GM21528 (cell line): ENCODE measurements at regions not wholly inside any gene's neighbourhood (a gene's known extent, or its start where the extent isn't known, plus 50 kb on each side); places are given as distances from the start of the nearest gene placed in this dataset.

Experiments used
- ATAC-seq: cut with Tn5 transposase; IDR thresholded peaks from one replicate; pipeline ENCODE4 v1.9.1; 2021; ENCODE audit warnings: mild to moderate bottlenecking, moderate library complexity; ENCODE audit not compliant: unreplicated experiment, low FRiP score

DNA sequence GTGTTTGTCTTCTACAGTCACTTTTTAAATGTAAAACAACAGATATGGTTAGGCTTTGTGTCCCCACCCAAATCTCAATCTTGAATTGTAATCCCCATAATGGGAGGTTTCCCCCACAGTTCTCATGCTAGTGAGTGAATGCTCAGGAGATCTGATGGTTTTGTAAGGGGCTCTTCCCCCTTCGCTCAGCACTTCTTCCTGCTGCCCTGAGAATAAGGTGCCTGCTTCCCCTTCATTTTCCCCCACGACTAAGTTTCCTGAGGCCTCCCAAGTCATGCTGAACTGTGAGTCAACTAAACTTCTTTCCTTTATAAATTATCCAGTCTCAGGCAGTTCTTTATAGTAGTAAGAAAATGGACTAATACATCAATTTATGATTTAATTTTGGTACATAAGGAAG lies 118.0 kb upstream of the SNTG2 start:
- no peak for ATAC-seq

DNA sequence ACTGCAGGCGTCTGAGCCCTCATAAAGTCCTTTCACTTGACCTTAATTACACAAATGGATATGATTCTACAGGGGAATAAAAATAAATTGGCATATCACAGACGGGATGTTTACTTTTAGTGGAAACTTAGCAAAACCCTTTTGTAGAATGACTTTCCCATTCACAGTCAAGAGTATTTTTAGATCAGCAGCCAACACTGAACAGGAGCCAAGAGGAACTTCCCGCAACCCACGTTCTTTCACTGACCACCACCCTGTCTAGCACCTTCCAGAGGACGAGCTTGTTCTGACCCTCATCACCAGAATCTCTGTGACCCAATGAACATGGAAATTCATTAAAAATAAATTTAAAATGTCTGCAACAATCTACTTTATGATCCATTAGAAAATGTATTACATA lies 119.0 kb upstream of the SNTG2 start:
- ATAC-seq, result no peak

DNA sequence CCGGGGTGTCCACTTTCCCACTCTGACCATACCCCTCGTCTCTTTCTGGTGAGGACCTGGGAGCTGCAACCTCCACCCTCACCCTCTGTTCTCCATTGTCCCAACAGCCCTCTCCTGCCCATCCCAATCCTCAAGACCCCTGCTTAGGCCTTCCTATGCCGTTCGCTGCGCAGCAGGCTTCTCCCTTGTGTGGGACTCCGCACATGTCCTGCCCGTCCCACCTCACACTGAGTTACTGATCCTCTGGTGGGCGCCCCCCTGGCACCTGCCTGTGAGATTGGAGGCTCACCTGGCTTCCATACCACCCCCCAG lies 119.5 kb upstream of the SNTG2 start:
- no peak for ATAC-seq

DNA sequence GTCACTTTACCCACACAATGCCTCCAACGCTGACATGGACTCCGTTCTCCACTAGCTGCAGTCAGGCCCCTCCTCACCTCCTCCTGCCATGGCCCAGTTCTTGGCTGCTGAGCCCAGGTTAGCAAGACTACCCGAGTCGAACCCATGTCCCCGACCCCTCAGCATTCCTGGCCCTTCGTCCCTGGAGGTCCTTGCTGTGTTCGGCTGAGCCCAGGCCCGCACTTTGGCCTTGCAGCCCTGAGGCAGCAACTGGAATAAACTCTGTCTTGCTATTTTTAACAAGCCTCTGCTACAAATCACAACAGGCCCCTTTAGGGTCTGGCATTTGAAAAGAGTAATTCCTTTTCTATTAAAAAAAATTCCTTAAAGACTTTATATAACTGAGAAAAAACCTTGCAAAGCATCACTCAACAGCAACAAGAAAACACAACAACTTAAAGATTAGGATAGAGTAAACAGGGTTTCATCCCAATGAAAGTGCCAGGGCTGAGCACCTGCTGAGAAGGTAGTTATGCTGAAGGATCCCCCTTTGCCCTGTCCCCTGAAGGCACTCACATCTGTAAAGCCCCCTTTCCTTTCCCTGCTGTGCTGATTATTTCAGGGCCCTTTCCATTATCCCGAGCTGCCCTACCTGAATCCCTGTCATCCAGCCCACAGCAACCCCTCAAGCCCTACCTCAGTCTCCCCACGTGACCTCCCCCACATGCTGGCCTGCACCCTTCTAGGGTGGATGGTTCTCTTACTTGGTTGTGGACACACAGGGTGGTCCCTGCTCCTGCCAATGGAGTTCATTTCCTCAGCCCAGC lies 120.0 kb upstream of the SNTG2 start:
- no peak for ATAC-seq

DNA sequence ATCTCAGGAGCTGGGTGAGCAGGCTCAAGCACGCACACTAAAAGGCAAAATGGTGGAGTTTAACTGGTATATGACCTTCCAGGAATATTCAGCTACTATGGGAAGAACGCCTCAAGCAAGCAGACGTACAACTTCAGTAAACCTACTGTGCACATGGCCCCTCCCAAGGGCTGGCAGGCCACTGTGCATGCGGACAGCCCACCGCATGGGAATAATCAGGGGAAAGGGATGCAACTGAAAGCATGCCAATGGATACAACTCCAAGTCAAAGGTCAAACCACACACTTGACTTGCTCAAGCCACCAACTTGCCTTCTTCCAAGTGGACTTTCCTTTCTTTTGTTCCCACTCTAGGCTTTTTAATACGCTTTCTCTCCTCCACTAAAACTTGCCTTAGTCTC lies 121.6 kb upstream of the SNTG2 start:
- no peak for ATAC-seq

DNA sequence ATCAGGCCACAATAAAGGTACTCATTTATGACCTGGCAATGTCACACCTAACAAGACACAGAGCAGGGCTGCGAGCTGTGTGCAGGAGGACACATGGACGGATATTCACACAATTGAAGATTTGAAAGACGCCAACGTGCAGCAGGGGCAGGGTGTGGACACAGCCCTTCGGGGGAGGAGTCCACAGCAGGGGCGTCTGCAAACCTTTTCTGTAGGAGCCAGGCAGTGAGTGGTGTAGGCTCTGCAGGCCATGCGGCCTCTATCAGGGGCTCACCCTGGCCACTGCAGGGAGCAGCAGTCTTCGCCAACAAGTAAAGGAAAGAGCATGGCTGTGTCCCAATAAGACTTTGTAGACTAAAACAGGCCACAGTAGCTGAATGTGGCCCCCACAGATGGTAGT lies 125.7 kb upstream of the SNTG2 start:
- ATAC-seq, result no peak

DNA sequence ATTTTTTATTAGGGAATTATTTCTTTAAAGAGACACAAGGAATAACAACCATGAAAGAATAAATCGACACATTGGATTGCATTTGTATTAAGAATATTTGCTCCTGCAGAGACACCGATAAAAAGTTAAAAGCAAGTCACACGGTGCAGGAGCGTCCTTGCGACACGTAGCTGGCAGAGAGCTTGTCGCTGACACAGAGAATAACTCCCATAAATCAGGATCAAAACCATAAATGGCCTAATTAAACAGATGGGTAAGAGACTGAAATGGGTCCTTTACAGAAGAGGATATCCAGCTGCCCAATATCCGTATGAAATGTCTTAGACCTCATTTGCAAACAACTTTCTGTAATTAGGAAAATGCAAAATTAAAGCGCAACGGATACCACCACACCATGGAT lies 126.1 kb upstream of the SNTG2 start:
- no peak for ATAC-seq

DNA sequence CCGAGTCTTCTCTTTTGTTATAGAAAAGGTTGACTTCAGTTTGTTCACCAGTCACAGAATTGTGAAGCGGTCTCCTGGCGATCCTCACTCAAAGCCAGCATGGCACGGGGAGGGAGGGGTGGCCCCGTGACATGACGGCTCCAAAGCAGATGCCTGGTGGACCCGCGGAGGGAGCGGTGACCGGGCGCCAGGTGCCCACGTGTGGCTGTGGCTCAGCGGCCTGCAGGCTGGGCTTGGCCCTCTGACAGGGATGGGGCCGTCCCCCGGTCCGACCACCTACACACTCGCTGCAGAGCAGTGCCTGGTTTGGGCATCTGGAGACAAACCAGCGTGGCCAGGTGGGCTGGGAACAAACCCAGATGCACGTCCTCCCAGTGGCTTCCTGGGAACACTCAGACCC lies 129.1 kb upstream of the SNTG2 start:
- ATAC-seq, result no peak

DNA sequence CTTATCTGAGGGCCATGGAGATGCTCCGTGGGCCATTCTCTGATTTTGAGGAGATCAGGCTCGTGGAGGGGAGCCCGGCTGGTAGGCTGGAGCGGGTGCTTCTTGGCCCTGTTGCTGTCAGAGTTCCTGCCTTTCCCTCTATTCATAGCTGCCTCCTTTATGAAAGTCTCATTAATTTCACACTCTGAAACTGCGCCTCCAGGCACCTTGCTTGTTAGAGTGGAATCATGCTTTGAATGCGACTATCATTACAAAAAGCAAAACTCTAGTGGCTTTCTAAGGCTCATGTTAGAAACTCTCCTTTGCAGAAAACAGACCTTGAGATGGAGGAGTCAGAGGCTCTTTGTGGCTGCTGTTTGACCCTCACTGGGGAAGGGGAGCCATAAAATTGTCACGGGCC lies 131.0 kb upstream of the SNTG2 start:
- ATAC-seq, result no peak

DNA sequence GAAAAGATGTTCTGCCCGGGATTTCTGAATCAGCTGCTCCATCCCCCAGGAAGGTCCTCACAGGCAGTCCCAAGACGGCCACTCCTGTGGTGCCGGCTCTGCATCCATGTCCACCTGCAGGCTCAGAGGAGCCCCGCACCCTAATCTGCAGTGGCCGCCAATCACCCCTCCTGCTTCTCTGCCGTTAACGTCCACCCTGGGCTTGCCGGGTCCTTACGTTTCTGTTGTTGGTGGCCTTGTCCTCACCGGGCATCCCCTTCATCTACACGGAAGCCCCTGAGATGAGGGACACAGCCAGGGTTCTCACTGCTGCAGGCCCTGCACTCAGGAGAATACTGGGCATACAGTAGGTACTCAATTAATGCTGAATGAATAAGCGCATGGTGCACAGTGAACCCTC lies 131.5 kb upstream of the SNTG2 start:
- no peak for ATAC-seq

DNA sequence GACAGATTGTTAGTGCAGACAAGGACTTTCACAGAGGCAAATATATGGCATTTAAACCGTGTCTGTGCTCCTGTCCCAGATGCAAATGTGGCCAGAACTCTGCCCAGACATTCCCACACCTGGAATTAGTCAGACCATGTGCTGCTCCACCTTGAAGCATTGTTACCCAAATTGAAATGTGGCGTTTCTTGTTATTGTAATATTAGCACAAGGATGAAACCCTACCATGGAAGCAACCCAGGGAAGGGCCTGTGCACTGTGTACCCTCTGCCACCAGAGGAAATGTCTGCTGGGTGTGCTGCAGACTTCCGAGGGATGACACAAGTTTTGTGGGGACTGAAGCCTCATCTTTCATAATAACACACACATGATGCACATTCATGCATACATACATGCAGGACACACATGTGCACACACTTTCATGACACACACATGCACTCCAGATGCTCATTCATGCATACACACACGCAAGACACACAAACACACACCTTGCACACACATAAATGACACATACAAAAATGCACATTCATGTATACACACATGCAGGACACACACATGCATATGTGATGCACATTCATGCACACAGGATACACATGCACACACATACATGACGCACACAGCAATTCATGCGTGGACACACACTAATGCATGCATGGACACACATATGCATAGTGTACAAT lies 133.2 kb upstream of the SNTG2 start:
- no peak for ATAC-seq

DNA sequence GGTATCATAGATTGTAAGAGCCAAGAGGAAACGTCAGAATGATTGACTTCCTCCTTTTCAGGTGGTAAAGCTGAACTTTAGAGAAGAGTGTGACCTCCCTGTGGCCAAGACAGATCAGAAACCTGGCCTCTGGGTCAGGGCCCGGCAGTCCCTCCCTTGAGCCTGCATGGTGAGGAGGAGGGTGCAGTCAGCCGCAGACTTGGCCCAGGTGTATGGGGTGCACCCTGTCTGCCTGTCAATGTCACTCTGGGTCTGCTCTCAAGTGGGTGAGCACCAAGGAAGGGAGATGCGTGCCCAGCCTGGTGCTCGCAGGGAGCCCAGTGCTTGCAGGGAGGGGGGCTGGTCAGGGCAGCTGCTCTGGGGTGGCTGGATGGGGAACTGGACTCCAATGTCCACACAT lies 134.4 kb upstream of the SNTG2 start:
- no peak for ATAC-seq

DNA sequence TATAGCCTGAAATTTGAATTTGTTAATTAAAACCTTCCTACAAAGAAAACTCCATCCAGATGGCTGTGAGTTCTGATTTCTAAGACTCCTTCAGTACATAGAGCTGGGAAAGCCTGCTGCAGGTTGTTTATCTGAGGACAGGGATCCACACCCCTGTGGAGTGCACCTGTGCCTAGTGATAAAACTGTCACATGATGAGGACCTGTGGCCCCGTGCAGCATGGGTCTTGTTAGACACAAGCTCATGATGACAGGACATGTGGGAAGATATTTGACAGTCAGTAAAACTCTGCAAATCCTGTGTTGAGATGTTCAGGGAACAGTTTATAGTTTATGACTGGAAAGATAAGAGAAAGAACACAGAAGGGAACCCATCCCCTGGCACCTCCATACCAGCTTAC lies 133.2 kb upstream of the TMEM18 start:
- ATAC-seq, result no peak

DNA sequence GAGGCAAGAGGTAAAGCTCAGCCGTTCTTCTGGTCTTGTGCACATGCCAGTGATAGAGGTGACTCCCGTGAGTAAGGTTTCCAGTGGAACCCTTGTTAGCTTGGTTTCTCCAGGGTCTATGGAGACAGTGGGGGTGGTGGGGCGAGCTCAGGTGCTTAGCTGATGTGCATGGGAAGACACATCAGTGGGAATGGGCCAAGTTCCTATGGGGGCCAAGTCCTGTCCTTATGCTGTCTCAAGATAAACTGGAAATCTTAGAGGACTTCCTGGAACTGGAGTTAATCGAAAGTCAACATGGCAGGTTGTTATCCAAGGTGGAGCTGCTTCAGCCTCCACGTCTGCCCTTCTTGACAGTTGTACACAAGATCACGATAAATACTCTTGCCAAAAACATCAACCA lies 130.1 kb upstream of the TMEM18 start:
- ATAC-seq, result no peak

DNA sequence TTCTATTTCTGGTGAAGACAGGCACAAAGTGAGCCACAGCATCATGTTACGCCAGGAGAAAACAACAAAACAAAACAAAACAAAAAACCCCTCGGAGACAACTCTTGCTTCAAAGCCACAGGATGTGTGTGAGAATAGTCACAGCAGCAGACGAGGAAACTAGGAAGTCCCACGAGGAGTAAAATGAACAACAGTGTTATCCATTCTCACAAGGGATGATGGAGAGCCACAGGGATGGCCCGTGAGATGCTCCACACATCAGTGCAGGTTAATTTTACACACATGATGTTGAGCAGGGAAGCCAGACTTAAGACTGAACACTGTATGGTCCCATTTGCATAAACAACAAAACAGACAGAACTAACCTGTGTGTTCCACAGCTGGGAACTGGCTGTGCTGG lies 128.5 kb upstream of the TMEM18 start:
- no peak for ATAC-seq

DNA sequence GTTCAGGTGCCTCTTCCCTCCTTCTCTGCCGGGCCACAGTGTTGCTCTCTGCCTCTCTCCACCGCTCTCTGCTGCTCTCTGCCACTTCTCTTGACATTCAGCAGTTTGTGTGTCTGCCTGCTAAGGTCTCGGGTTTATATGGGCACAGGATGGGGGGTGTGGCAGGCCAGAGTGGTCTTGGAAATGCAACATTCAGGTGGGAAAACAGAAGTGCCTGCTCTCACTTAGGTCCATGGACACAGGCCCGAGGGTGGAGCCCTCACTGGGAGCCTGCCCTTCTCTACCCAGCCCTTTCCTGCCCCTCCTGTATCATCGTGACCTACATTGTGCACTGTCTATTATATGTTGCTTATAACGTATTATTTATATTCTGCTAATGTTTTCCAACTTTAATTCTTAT lies 120.8 kb upstream of the TMEM18 start:
- no peak for ATAC-seq

DNA sequence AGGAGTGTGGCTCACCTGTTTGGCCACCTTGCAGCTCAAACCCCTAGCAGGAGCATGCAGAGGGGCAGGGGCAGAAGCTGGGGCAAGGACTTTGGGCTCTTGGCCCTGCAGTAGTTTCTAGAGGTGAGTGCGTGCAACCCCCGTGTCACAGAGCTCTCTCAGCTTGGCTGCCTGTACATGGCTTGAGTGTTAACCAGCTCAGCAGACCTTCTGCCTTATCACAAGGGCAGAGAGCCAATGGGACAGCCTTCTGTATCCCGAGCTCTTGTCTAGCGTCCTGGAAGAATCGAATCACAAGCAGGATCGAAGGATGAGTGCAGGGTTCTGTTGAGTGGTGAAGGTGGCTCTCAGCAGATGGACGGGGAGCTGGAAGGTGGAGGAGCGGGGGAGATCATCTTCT lies 120.3 kb upstream of the TMEM18 start:
- ATAC-seq, result no peak

DNA sequence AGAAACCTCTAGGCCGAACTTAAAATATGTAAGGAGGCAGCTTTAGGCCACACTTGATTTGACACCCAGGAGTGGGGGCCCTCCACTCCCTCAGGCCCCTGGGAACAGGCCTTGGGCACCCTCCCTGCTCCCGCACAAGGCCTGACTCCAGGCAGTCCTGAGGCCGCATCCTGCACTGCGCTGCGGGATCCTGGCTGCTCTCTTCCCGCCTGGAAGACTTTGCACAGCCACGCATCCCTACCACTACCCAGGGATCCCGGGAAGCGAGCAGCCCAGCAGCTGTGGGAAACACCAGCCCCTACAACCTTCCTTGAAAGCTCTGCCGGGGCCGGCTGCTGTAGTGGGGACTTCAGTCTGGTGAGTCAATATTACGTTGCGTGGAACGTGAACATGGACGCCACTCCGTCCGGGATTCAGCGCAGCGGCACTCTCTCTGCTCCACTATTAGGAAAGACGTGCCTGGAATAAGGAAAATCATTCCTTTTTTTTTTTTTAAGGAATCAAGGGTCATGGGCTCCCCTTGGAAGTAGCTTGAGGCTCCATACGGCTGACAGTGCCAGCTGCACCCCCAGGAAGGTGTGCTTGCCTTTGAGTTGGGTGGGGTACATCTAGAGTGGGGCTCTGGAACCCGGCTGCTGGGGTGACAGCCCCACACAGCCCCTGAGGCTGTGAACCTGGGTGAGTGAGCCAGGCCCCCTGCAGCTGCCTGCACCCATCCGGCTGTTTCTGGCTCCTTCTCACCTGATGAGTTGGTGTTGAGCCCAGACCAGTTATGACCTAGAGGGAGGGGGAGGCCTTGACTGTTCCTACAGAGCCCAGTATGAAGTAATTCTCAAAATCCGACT lies 119.2 kb upstream of the TMEM18 start:
- no peak for ATAC-seq

DNA sequence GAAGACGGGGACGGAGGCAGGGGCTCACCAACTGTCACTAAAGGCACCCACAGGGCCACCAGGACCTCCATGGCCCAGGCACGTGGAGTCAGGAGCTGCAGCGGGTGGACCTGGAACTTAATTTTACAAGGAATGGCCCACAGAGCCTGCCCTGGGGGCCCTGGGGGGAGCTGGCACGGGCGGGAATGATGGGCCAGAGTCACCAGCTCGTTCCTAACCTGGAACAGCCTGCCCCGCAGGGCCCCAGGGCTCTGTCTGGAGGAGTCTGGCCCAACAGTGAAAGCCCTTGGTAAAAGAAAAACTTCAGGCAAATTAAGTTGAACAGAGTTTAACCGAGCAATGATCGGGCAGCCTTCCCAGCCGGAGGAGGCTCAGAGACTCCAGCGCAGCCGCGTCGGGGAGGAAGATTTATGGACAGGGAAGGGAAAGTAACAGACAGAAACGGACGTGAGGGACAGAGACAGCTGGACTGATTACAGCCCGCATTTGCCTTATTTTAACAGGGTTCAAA lies 118.4 kb upstream of the TMEM18 start:
- no peak for ATAC-seq

DNA sequence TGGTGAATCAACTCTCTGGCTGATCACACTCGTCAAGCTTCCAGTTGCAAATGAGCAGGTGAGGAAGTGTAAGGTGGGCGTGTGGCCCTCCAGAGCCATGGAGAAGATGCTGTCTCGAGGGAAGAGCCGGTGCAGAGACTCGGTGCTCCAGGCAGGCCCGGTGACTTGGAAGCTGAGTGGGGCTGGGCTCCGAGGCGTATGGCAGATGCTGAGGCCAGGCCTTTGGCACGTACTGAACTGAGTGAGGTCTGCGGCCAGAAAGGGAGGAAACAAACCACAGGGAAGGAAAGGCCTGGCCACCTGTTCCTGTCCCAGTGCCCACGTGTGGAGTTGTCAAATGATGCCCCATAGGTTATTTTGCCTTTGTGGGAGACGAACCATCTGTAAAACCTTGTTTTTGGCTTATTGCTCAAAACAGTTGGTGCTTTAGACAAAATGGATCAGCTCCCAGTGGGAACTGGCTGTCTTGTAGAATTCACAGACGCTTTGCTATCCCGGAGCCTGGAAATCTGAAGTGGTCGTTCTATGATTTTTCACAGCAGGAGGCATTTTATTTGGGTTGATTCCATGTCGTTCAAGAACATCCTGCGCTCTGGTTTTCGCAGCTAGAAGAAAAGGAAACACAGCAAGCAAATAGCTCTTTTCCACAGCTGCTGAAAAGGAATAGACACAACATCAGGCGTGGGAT lies 117.5 kb upstream of the TMEM18 start:
- no peak for ATAC-seq

DNA sequence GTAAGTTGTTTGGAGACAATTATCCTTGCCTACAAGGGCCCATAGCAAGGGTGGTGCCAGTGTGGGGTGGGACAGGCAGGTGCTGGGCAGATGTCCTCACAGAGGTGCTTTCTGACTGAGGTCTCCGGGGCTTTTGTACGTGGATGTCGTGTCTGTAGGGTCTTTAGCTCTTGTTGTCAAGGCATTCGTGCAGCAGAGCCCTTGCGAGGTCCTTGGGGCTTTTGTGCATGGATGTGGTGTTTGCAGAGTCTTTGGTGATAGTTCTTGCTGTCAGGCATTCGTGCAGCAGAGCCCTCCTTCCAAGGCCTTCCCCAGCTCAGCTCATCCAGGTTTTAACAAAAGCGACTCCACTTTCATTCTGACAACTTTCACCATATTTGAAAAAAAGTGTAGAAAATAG lies 116.0 kb upstream of the TMEM18 start:
- no peak for ATAC-seq
